ENCODE measurements at regions not wholly inside any gene's neighbourhood (a gene's known extent, or its start where the extent isn't known, plus 50 kb on each side); places are given as distances from the start of the nearest gene placed in this dataset.

- no peak for DNase-seq (ENCODE audit: low spot score)
Observed at GRCh38 chr13:95498886-95499285, 53.6 kb upstream of the CLDN10 start.

- no peak for DNase-seq (ENCODE audit: low spot score)
Observed at GRCh38 chr13:95499811-95500712, 52.5 kb upstream of the CLDN10 start.

GRCh38 chr13:95502216-95502615 is 50.3 kb upstream of the CLDN10 start:
- DNase-seq (ENCODE audit: low spot score) = no peak

All from left forelimb (tissue), 1 donor.